ENCODE measurements at regions not wholly inside any gene's neighbourhood (a gene's known extent, or its start where the extent isn't known, plus 50 kb on each side); places are given as distances from the start of the nearest gene placed in this dataset.

DNA sequence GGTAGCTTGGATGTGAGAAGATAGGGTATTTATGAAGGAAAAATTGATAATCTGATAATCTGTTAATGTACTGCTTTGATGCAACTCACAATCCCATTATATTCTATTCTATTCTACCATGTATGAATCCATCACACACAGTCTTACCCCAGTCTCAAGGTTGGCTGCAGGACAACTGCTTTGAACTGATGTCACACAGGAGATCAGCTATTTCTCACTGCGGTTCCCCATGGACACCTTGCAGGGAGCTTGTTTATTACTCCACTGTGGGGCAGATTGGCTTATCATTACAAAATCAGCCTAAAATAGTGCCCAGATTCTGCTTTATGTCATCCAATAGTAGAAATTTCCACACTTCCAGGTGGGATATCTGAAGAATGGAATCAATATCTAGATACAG is 61.0 kb upstream of the HS3ST5 start:
- no peak for DNase-seq

DNA sequence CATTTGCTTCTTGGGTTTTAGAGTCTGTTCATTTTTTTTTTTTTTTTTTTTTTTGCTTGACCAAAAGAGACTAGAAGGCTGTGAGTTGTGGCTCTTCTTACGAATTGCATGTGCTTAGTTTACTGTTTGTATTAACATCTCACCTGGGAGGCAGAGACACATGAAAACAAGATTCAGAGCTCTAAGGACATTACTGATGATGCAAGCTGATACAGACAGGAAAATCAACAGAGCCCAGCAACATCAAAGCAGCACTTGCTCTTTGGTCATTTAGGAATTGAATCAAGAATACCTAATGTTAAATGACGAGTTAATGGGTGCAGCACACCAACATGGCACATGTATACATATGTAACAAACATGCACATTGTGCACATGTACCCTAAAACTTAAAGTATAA is 55.7 kb upstream of the HS3ST5 start:
- DNase-seq, result no peak
